H9 (cell line): ENCODE measurements at regions not wholly inside any gene's neighbourhood (a gene's known extent, or its start where the extent isn't known, plus 50 kb on each side); places are given as distances from the start of the nearest gene placed in this dataset.

ENCODE experiments used
- DNase-seq: peaks from one replicate; pipeline ENCODE4 v3.0.0-alpha.2; 2017
- H2AFZ ChIP-seq: one replicate; pipeline ENCODE4 v1.6.1; 2013; ENCODE audit warnings: mild to moderate bottlenecking, low read length, control low read depth, moderate library complexity
- H2AK5ac ChIP-seq: 2 replicates; pipeline ENCODE4 v1.6.1; 2013; ENCODE audit warnings: low read length, control low read depth, mixed read lengths; ENCODE audit not compliant: insufficient read length
- H2BK120ac ChIP-seq: one replicate; pipeline ENCODE4 v1.6.1; 2013; ENCODE audit warnings: low read depth, mild to moderate bottlenecking, low read length, control low read depth, inconsistent platforms; ENCODE audit not compliant: poor library complexity, severe bottlenecking
- H2BK12ac ChIP-seq: 2 replicates; pipeline ENCODE4 v1.6.1; 2013; ENCODE audit warnings: low read length, control low read depth, mixed read lengths, low read depth; ENCODE audit not compliant: insufficient read length
- H2BK15ac ChIP-seq: 2 replicates; pipeline ENCODE4 v1.6.1; 2013; ENCODE audit warnings: low read depth, low read length, control low read depth
- H2BK20ac ChIP-seq: one replicate; pipeline ENCODE4 v1.6.1; 2013; ENCODE audit warnings: low read depth, mild to moderate bottlenecking, low read length, control low read depth, inconsistent platforms; ENCODE audit not compliant: poor library complexity, severe bottlenecking
- H2BK5ac ChIP-seq: 2 replicates; pipeline ENCODE4 v1.6.1; 2013; ENCODE audit warnings: low read length, control low read depth, mixed read lengths; ENCODE audit not compliant: insufficient read length
- H3K14ac ChIP-seq: 2 replicates; pipeline ENCODE4 v1.6.1; 2013; ENCODE audit warnings: low read length, control low read depth; ENCODE audit not compliant: insufficient read depth
- H3K18ac ChIP-seq: 2 replicates; pipeline ENCODE4 v1.6.1; 2013; ENCODE audit warnings: low read depth, mild to moderate bottlenecking, mixed read lengths, low read length, control low read depth; ENCODE audit not compliant: insufficient read length
- H3K23ac ChIP-seq: 2 replicates; pipeline ENCODE4 v1.6.1; 2013; ENCODE audit warnings: low read length, control low read depth, mixed read lengths, low read depth; ENCODE audit not compliant: insufficient read length
- H3K23me2 ChIP-seq: 2 replicates; pipeline ENCODE4 v1.6.1; 2013; ENCODE audit warnings: low read depth, mild to moderate bottlenecking, mixed read lengths, low read length, control low read depth; ENCODE audit not compliant: insufficient read length, poor library complexity, severe bottlenecking
- H3K27ac ChIP-seq: 2 replicates; pipeline ENCODE4 v1.5.1; 2013; ENCODE audit warnings: low read length, control low read depth, mixed read lengths, low read depth; ENCODE audit not compliant: insufficient read length
- H3K27me3 ChIP-seq: 2 replicates; pipeline ENCODE4 v1.6.1; 2013; ENCODE audit warnings: low read length, control low read depth, inconsistent platforms; ENCODE audit not compliant: insufficient read depth
- H3K4ac ChIP-seq: 2 replicates; pipeline ENCODE4 v1.6.1; 2013; ENCODE audit warnings: low read depth, mild to moderate bottlenecking, control low read depth, inconsistent platforms, low read length, moderate library complexity
- H3K4me1 ChIP-seq: 2 replicates; pipeline ENCODE4 v1.6.1; 2013; ENCODE audit warnings: low read length, control low read depth, inconsistent platforms; ENCODE audit not compliant: insufficient read depth
- H3K4me2 ChIP-seq: 2 replicates; pipeline ENCODE4 v1.6.1; 2013; ENCODE audit warnings: low read length, control low read depth, mixed read lengths; ENCODE audit not compliant: insufficient read length, insufficient read depth
- H3K56ac ChIP-seq: 2 replicates; pipeline ENCODE4 v1.6.1; 2013; ENCODE audit warnings: low read depth, mild to moderate bottlenecking, mixed read lengths, low read length, control low read depth; ENCODE audit not compliant: insufficient read length
- H3K79me1 ChIP-seq: 2 replicates; pipeline ENCODE4 v1.6.1; 2013; ENCODE audit warnings: low read depth, mild to moderate bottlenecking, moderate library complexity, low read length, control low read depth, inconsistent platforms; ENCODE audit not compliant: insufficient read depth, poor library complexity, severe bottlenecking
- H3K79me2 ChIP-seq: 2 replicates; pipeline ENCODE4 v1.6.1; 2013; ENCODE audit warnings: low read length, control low read depth, inconsistent platforms; ENCODE audit not compliant: insufficient read depth
- H3K9ac ChIP-seq: 2 replicates; pipeline ENCODE4 v1.6.1; 2013; ENCODE audit warnings: low read length, control low read depth, mixed read lengths; ENCODE audit not compliant: insufficient read length; ENCODE audit errors: extremely low read depth
- H3K9me3 ChIP-seq: one replicate; pipeline ENCODE4 v1.6.1; 2013; ENCODE audit warnings: low read depth, low read length, inconsistent platforms; ENCODE audit not compliant: control insufficient read depth
- H3T11ph ChIP-seq: one replicate; pipeline ENCODE4 v1.6.1; 2013; ENCODE audit warnings: mild to moderate bottlenecking, low read length, control low read depth, inconsistent platforms
- H4K20me1 ChIP-seq: one replicate; pipeline ENCODE4 v1.6.1; 2013; ENCODE audit not compliant: control insufficient read depth, insufficient read length, insufficient read depth
- H4K5ac ChIP-seq: 2 replicates; pipeline ENCODE4 v1.6.1; 2013; ENCODE audit warnings: low read depth, mild to moderate bottlenecking, mixed read lengths, low read length, control low read depth; ENCODE audit not compliant: insufficient read length
- H4K8ac ChIP-seq: replicated peaks from 2 replicates; pipeline ENCODE4 v1.6.1; 2013; ENCODE audit warnings: low read length, control low read depth, mixed read lengths, low read depth; ENCODE audit not compliant: insufficient read length
- H4K91ac ChIP-seq: 2 replicates; pipeline ENCODE4 v1.6.1; 2013; ENCODE audit warnings: low read depth, mild to moderate bottlenecking, moderate library complexity, mixed read lengths, low read length, control low read depth; ENCODE audit not compliant: insufficient read length
- H3K27ac Mint-ChIP-seq, 3 experiments: 2 replicates in 2 of 3; 3 replicates in 1 of 3; pipeline ENCODE4 v1.8.0; 2020 to 2021; ENCODE audit warnings: mixed read lengths in 3 of 3, mild to moderate bottlenecking in 1 of 3, moderate library complexity in 1 of 3
- H3K27me3 Mint-ChIP-seq: 2 replicates; pipeline ENCODE4 v1.8.0; 2021; ENCODE audit warnings: low read depth, mild to moderate bottlenecking, moderate library complexity, mixed read lengths
- H3K36me3 Mint-ChIP-seq, 3 experiments: 2 replicates in 2 of 3; 3 replicates in 1 of 3; pipeline ENCODE4 v1.8.0; 2020 to 2021; ENCODE audit warnings: low read depth in 3 of 3, mixed read lengths in 3 of 3; ENCODE audit not compliant: insufficient read depth in 1 of 3
- H3K4me1 Mint-ChIP-seq, 2 experiments: 2 replicates each; pipeline ENCODE4 v1.8.0; 2020; ENCODE audit warnings: mixed read lengths in 2 of 2
- H3K4me3 Mint-ChIP-seq, 2 experiments: 2 replicates in 1 of 2; 3 replicates in 1 of 2; pipeline ENCODE4 v1.8.0; 2020 to 2021; ENCODE audit warnings: mild to moderate bottlenecking in 2 of 2, mixed read lengths in 2 of 2, moderate library complexity in 1 of 2
- H3K9me3 Mint-ChIP-seq, 2 experiments: 2 replicates in 1 of 2; 3 replicates in 1 of 2; pipeline ENCODE4 v1.8.0; 2020; ENCODE audit warnings: mild to moderate bottlenecking in 2 of 2, mixed read lengths in 2 of 2, moderate library complexity in 1 of 2
- CTCF ChIP-seq: fragments of 200-600 bp; sonication (generic); conservative IDR thresholded peaks from 3 replicates; pipeline ENCODE4 v1.8.0; 2021; ENCODE audit warnings: antibody characterized with exemption, mild to moderate bottlenecking
- WGBS: extraction: QIAGEN DNeasy Blood & Tissue Kit; methylation state at CpG from one replicate; pipeline ENCODE4 v1.1.7; 2013; ENCODE audit warnings: missing lambda C conversion rate, low lambda C conversion rate, mixed read lengths; ENCODE audit not compliant: insufficient read length; ENCODE audit errors: extremely low coverage; 5-methylcytosine and 5-hydroxymethylcytosine counted together

GRCh38 chr6:80519811-80520594 is 413.5 kb downstream of the BCKDHB start:
- DNase-seq, result no peak
- Histone ChIP-seq H3K23me2 (no peaks in the 10 kb centered on the region), H2BK20ac (no peak overlapping the region), H3K79me2 (no peaks in the 10 kb centered on the region), H2BK15ac (no peak overlapping the region), H2AFZ (no peak overlapping the region), H4K8ac (no peak overlapping the region), H3K79me1 (no peaks in the 10 kb centered on the region), H4K20me1 (no peaks in the 10 kb centered on the region), H3T11ph (no peak overlapping the region), H2BK120ac (no peak overlapping the region), H3K9me3 (no peaks in the 10 kb centered on the region), H3K27ac (no peak overlapping the region), H4K5ac (no peak overlapping the region), H3K4me2 (no peak overlapping the region), H2BK5ac (no peak overlapping the region), H4K91ac (no peak overlapping the region), H3K18ac (no peak overlapping the region), H3K27me3 (no peaks in the 10 kb centered on the region), H3K4me1 (peaks cover 4% of the 10 kb centered on the region; the same call in 1 of the 2 replicates), H3K4ac (no peak overlapping the region), H3K14ac (no peak overlapping the region), H3K23ac (no peak overlapping the region), H2AK5ac (no peak overlapping the region), H3K9ac (no peak overlapping the region), H2BK12ac (no peak overlapping the region), H3K56ac (no peak overlapping the region)
- Mint-ChIP-seq H3K27me3 (no peaks in the 10 kb centered on the region), H3K9me3 (peaks cover 6 to 7% of the 10 kb centered on the region in 2 experiments), H3K4me1 (peaks cover 40 to 45% of the 10 kb centered on the region in 2 experiments), H3K36me3 (peaks cover 10 to 11% (median 10%) of the 10 kb centered on the region in 3 experiments; a peak in 6 of 7 replicates), H3K27ac (no peak overlapping the region), H3K4me3 (no peak overlapping the region)
- TF ChIP-seq CTCF, result no peak
- WGBS, result no CpG with 5 or more reads among the region's 2 CpGs
